GM18858 (cell line): ENCODE measurements at regions not wholly inside any gene's neighbourhood (a gene's known extent, or its start where the extent isn't known, plus 50 kb on each side); places are given as distances from the start of the nearest gene placed in this dataset.
"Not testable (repeated sequence)": the region's sequence is repeated elsewhere in the genome, so short reads cannot be mapped to it uniquely, and the experiment has no call there.

Source experiments
- ATAC-seq: cut with Tn5 transposase; IDR thresholded peaks from one replicate; pipeline ENCODE4 v1.9.1; 2021; ENCODE audit not compliant: unreplicated experiment

DNA sequence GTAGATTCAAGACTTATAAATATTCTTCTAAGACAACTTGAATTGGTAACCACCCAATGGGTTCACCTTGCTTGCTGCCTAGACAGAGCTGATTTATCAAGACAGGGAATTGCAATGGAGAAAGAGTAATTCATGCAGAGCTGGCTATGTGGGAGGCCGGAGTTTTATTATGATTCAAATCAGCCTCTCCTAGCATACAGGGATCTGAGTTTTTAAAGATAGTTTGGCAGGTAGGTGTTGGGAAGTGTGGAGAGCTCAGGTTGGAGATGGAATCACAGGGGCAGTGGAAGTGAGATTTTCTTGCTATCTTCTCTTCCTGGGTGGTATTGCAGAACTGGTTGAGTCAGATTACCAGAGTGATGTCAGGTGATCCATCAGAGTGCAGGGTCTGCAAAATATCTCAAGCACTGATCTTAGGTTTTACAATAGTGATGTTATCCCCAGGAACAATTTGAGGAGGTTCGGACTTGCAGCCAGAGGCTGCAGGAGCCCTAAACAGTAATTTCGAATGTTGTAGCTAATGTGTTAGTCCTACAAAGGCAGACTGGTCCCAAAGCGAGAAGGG is 1448.6 kb upstream of the RAG2 start:
- ATAC-seq, result no peak

DNA sequence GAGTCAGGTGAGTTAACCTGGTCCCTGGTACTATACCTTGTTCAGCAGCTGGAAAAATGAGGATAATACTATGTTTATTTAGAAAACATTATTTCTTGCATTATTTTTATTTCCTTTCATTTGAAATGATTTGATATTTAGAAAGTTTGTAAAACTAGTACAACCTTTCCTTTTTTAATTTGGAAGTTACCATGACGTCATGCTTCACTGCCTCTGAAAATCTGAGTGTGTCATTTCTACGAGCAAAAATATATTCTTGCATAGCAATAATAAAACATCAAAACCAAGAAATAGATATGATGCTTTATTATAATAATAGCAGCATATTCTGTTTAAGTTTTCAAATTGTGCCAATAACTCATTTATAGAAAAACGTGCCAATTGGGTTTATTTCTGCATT is 1445.0 kb upstream of the RAG2 start:
- no peak for ATAC-seq

DNA sequence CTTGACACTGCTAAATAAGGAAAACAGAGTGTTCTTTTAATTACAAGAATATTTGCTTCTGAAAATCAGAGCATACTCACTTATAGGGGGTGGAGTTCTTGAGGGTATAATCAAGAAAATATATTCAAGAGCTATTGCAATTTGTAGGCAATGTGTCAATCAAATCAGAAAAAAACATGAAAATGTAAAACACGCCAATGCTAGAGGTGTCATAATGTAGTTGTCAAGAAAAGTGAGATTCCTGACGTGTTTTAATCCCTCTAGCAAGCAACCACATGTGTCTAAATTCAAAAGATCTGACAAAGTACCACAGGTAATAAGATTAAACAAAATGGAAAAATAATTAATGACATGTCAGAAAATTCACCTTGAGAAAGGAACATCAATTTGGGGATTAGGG is 1440.7 kb upstream of the RAG2 start:
- no peak for ATAC-seq

DNA sequence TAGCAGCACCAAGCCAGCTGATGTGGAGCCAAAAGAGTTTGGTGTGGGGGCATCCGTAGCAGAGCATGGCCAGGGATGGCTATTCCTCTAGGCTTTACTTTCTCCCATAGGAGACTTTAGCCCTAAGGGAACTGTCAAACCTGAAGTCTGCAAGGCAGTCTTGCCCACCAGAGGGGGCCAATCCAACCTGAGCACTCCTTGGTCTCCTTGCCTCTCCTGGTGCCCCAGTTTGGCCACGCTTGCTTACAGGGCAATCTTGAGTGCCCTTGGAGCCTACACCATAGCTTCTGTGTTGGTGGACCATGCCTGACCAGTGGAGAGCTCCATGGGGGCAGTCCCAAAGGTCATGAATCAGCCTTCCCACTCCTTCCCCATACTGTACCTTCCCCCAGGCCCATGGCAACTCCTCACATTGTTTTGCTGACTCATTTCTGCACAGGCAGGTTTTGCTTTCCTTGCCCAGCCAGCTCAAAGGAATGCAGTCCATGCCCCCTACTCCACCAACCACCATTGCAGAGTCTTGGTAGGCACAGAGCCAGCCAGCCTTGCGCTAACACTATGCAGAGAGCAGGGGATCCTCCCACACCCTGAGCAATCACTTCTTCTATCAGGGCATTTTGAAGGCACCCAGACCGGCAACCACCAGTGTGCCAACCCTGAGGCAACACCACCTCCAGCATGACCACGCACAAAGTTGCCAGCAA is 1421.2 kb upstream of the RAG2 start:
- no peak for ATAC-seq

DNA sequence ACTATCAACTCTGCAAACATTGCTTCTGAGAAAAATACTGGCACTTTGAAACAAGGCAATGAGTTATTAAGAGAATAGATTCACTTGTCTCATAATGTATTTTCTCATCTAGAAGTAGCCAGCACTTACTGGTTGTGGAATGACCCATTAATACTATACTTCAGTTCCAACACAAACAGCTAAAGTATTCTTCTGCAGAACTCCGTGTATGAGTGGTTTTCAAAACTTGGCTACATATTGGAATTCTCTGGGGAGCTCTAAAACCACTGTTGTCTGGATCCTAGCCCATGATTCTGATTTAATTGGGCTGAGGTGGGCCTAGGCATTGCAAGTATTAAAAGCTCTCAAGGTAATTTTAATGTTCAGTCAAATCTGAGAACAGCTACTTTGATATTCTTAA is 1416.4 kb upstream of the RAG2 start:
- no peak for ATAC-seq

DNA sequence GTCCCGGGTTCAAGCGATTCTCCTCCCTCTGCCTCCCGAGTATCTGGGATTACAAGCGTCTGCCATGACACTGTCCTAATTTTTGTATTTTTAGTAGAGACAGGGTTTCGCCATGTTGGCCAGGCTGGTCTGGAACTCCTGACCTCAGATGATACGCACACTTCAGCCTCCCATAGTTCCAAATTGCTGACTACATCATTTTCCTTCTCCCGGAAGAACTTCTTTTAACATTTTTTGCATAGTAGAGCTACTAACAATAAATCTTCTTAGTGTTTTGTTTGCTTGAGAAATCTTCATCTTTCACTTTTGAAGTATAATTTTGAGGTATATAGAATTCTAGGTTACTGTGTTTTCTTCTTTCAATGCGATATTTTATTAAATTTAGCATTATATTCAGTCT is 1415.1 kb upstream of the RAG2 start:
- ATAC-seq, result no peak

DNA sequence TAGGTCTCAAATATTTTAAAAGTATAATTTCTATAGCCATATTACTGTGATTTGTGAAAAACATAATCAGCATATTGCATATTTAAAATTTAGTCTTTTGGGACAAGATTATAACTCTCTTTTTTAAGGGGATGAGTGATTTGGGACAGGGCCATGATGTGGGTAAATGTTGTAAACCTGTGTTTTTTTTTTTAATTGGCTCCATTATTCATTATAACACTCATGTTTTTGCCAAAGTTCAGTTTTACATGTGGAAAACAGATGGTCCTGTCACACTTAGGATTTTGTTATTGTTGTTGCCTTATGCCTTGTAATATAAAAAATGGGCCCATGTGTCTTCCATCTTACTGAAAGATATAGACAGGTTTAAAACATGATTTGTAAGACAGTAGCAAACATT is 1413.5 kb upstream of the RAG2 start:
- ATAC-seq, result no peak

DNA sequence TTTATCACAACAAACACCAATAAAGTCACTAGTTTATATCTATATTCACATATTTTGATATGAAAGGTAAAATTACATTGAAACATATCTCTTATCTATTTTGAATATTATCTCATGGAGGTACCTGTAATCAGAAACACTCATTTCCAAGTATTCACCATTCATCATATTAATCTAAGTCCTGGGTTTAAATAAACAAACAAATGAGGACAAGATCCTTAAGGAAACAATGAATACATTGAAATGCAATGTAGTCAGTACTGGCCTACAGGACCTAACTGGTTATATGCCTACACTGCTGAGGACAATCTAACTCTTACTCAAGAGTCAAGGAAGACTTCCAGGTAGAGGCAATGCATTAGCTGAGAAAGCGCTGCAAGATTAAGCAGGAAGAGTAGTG is 1411.9 kb upstream of the RAG2 start:
- no peak for ATAC-seq

DNA sequence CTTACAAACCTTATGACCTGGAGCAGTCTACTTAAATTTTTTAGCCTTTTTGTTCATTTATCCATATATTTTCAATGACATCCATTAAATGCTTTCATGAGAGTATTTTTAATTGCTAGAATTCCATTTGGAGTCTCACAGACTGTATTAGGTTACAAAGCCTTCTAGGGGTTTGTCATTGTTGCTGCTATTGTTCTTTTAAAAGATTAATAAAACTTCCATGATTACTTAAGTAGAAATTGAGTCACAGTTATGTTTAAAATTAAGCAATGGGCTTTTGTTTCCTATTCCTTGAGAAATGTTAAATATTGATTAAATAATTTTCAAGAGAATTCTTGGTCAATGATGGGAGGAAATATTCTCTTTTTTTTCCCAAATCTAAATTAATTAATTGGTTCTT is 1408.4 kb upstream of the RAG2 start:
- no peak for ATAC-seq

DNA sequence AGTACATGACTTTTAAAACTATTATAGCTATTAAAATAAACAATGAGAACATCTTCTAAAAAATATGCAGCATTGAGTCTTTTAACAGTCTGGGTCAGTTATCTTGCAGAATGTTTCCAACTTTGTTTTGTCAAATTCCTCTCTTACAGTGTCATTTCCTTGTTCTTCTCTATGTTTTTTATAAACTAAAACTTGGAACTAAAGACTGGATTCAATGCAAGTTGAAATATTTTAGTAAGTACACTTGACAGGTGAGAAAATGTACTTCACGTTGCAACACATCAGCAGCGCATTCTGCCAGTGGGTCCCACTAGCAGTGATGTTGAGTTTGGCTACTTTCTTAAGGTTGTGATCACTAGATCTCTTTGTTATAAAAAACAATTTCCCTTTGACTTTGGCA is 1407.6 kb upstream of the RAG2 start:
- no peak for ATAC-seq

DNA sequence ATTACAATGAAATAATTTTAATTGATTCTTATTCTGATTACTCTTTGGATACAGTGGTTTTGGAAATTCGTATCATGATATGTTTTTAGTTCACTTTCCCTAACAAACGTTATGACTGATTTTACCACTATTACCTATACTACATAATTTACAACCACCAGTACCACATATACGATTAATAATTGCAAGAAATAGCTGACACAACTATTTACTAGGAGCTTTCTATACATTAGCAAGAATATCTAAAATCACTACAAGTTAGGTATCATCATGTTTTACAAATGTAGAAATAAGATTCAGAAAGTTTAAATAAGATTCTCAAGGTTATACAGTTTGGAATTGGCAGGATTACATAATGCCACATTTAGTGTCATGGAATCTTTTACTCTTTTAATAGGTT is 1401.1 kb upstream of the RAG2 start:
- ATAC-seq, result no peak

DNA sequence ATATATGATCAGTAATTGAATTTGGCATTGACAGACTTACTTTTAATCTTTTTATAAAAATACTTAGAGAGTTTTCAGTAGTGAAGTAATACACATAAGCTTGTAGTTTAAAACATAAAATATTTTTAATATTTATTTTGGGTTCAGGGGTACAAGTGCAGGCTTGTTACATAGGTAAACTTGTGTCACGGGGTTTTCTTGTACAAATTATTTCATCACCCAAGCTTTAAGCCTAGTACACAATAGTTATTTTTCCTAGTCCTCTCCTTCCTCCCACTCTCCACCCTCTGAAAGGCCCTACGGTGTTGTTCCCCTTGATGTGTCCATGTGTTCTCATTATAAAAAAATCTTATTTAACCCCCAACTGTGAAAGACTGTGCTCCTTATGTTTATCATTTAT is 1397.8 kb upstream of the RAG2 start:
- ATAC-seq, result no peak

DNA sequence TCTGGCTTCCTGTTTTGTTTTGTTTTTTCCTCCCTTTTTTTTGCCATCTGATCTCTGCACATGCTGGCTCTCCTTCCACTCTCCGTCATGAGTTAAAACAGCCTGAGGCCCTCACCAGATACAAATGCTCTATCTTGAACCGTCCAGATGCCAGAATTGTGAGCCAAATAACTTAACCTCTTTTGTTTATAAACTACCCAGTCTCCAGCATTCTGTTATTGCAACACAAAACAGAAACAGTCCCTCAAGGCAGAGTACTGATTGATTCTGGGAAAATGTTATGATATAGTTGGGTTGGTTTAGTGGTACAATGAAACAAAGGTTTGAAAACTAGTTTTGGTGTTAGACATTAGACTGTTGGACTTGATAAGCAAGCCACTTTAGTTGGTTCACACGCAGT is 1390.0 kb upstream of the RAG2 start:
- ATAC-seq, result no peak

DNA sequence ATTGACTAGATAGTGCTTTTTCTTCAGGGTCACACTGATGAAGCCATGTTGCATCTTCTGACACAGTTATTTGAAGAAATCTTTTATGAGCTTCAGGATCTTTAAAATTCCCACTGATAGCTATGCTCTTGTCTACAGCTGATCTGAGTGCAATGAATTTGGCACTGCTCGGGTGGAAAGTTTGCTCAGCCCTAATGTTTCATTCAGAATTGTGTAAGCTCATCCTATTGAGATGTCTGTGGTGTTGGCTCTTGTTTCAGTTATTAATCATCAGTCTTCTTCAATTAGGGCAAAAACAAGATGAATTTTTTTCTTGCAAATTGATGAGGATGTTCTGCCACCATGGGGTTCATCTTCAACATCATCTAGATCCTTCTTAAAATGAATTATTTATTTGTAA is 1387.0 kb upstream of the RAG2 start:
- no peak for ATAC-seq

DNA sequence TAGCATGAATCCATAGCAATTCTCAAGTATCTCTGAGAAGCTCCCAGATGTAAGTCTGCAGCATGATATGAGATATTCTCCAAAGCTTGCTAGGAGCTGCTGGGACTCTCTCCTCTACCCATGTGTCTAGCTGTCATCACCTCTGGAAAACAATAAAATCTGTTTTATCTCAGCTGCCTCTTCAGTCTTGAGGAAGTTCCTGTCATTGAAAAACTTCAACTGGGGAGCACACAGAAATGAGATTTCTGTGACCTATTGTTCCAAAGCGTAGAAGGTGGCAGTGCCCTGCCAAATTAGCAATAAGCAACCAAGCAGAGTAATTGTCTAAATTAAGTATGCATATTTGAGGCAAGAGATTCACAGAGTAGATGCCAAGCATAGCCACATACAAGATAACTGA is 1380.6 kb upstream of the RAG2 start:
- ATAC-seq, result no peak

DNA sequence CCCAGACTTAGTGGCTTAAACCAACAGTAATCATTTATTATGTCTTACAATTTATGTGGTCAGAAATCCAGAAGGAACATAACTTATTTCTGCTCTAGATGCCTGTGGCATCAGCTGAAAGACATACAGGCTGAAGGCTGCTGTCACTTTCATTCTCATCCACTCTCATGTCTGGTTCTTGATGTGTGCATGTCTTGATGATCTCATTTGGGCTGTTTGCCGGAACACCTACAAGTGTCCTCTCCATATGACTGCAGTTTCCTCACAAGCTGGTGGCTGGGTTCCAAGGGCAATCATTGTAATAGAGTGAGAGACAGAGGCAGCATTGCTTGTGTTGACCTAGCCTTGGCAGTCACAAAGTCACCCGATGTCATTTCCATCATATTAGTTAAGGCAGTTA is 1375.9 kb upstream of the RAG2 start:
- ATAC-seq, result no peak

DNA sequence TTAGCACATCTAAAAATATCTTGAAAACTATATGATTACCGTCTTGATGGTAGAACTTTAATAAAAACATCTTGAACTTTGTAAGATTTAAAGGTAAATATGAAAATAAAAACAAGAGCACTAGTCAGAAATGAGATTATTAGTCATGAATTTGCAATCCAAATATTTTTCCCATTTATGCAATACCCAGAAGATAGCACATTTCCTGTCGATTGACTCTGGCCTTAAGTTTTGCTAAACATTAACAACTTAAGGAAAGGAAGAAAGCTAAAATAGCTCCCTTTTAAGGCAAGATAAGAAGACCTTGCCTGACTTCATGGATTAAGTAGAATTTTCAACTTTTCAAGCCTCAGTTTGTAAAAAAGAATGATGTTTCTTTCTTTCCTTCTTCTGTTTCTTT is 1374.7 kb upstream of the RAG2 start:
- ATAC-seq, result no peak

DNA sequence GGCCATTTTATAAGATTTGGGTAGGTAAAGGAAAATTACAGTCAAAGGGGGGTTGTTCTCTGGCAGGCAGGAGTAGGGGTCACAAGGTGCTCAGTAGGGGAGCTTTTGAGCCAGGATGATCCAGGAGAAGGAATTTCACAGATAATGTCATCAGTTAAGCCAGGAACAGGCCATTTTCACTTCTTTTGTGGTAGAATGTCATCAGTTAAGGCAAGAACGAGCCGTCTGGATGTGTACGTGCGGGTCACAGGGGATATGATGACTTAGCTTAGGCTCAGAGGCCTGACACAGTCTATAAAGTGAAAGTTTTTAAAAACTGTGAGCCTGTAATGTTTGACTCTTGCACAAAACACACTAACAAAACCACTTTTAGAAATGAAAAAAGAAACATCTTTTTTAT is 1371.3 kb upstream of the RAG2 start:
- ATAC-seq, result not testable (repeated sequence)

DNA sequence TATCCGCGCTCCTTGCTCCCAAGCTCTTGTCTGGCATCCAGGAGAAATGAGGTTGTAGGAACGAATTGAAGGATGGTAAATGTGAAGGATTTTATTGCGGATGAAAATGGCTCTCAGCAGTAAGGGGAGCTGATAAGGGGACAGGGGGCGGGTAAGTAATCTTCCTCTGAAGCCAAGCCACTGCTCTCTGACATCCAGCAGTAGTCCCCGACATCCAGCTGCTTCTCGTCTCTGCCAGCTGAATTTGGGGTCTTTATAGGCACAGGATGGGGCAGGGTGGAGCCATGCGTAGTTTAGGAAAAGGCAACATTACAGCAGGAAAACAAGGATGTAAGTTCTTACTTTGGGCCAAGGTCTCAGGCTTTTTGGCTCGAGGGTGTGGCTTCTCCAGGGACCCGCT is 1370.1 kb upstream of the RAG2 start:
- ATAC-seq, result no peak

DNA sequence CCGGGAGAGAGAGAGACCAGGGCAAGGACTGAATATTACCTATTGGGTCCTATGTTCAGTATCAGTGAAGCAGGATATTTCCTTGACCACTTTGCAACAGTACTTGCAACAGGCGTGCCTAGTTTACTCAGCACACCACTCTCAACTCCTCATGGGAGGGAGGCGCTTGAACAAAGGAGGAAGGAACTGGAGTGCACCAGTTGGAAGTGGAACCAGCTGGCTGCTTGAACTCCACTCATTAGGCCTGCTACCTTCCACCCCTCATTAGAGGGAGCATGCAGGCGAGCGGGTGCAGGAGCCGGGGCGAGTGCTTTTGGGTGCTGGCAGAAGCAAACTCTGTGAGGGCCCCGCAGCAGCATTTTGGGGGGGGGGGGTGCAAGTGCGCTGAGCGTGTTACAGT is 1369.6 kb upstream of the RAG2 start:
- ATAC-seq, result no peak

DNA sequence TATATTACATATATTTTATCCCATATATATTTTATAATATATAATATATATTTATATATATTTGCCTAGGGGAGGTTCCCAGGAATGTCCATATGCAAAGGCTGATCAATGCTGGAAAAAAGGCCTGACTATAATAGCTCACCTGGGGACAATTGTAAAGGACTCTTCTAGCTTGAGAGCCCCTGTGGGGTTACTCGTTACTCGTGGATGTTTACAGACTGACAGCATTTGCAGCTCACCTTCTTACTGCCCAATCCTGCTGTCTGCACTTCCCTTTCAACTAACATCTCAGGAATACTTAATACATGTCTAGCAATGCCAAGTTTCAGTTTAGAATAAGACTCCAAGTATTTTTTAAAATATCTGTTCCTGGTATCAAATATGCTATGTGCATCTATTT is 1365.4 kb upstream of the RAG2 start:
- ATAC-seq, result no peak

DNA sequence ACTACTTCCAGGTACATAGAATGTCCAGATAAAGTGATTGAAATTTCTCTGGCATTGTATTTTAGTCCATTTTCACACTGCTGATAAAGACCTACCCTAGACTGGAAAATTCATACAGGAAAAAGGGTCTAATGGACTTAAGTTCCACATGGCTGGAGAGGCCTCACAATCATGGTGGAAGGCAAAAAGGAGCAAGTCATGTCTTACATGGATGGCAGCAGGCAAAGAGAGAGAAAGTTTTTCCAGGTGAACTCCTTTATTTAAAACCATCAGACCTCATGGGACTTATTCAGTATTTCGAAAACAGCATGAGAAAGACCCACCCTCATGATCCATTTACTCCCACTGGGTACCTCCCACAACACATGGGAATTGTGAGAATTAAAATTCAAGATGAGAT is 1359.7 kb upstream of the RAG2 start:
- ATAC-seq, result no peak

DNA sequence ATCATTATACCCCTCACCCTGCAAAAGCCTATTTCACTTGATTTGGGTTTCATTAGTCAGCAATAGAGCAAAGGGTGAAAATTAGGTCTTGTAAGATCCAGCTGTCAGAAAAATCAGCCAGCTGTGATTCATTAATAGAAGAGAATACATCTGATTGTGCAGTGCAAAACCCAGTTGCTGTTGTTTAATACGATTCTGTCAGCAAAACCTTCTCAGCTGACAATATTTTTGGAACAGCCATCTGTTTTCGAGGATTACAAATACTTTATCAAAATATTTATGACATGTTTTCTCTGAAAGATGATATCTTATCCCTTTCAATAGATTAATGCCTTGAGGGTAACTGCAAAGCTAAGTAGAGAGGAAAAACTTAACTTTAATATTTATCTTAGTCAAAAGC is 1354.0 kb upstream of the RAG2 start:
- no peak for ATAC-seq
